Gastroesophageal sphincter (tissue), 4 donors: ENCODE measurements at regions not wholly inside any gene's neighbourhood (a gene's known extent, or its start where the extent isn't known, plus 50 kb on each side); places are given as distances from the start of the nearest gene placed in this dataset.
"Not testable (repeated sequence)": the region's sequence is repeated elsewhere in the genome, so short reads cannot be mapped to it uniquely, and the experiment has no call there.

ENCODE experiments used
- ATAC-seq: fragments of 150-250 bp; one replicate; pipeline ENCODE4 v1.9.1; 2016; ENCODE audit warnings: mild to moderate bottlenecking, moderate library complexity
- H3K27ac ChIP-seq, 4 donors: fragments of 200-600 bp; sonication (generic) in 3 of 4; 1 replicate in 3 of 4; 2 replicates in 1 of 4; pipeline ENCODE4 v1.5.1; 2016 to 2019
- H3K27me3 ChIP-seq: fragments of 200-600 bp; sonication (generic); one replicate; pipeline ENCODE4 v1.5.1; 2019
- H3K36me3 ChIP-seq, 2 donors: fragments of 200-600 bp; sonication (generic); one replicate each; pipeline ENCODE4 v1.5.1; 2019; ENCODE audit warnings: control low read depth in 1 of 2
- H3K4me1 ChIP-seq, 3 donors: fragments of 200-600 bp; sonication (generic); 1 replicate in 2 of 3; 2 replicates in 1 of 3; pipeline ENCODE4 v1.5.1; 2016 to 2019; ENCODE audit warnings: control low read depth in 2 of 3
- H3K4me3 ChIP-seq, 2 donors: fragments of 200-600 bp; sonication (generic); one replicate each; pipeline ENCODE4 v1.5.1; 2019; ENCODE audit warnings: mild to moderate bottlenecking in 1 of 2, moderate library complexity in 1 of 2
- H3K9me3 ChIP-seq, 3 donors: fragments of 200-600 bp; sonication (generic); one replicate each; pipeline ENCODE4 v1.5.1; 2017 to 2019; ENCODE audit warnings: control low read depth in 2 of 3
- CTCF ChIP-seq, 4 experiments: fragments of 200-600 bp in 2 of 4; fragments of 450-650 bp in 2 of 4; sonication (generic) in 1 of 4; IDR thresholded peaks; one replicate each; pipeline ENCODE4 v1.5.1; 2017 to 2019; ENCODE audit warnings: antibody characterized with exemption in 4 of 4, mild to moderate bottlenecking in 2 of 4, moderate library complexity in 2 of 4
- EP300 ChIP-seq: sonication (generic); formaldehyde crosslinking; IDR thresholded peaks from one replicate; pipeline ENCODE4 v1.6.1; 2017; ENCODE audit warnings: antibody characterized with exemption, mild to moderate bottlenecking
- POLR2A ChIP-seq, 2 donors: fragments of 450-650 bp; IDR thresholded peaks; one replicate each; pipeline ENCODE4 v1.6.1; 2017; ENCODE audit warnings: antibody characterized with exemption in 2 of 2, mild to moderate bottlenecking in 2 of 2, moderate library complexity in 1 of 2
- POLR2AphosphoS5 ChIP-seq: sonication (generic); formaldehyde crosslinking; IDR thresholded peaks from one replicate; pipeline ENCODE4 v1.6.1; 2017; ENCODE audit warnings: antibody characterized with exemption
- WGBS, 2 donors: methylation state at CpG; one replicate each; pipeline ENCODE4 v1.1.5; 2018; ENCODE audit warnings: low coverage in 1 of 2; 5-methylcytosine and 5-hydroxymethylcytosine counted together

GRCh38 chr3:27034255-27034654, 334.9 kb downstream of the NEK10 start:
- Histone ChIP-seq H3K4me3 (no peak overlapping the region), H3K27me3 (no peaks in the 10 kb centered on the region), H3K36me3 (no peaks in the 10 kb centered on the region), H3K27ac (no peak overlapping the region), H3K9me3 (no peaks in the 10 kb centered on the region), H3K4me1 (no peaks in the 10 kb centered on the region)
- TF ChIP-seq POLR2AphosphoS5 (no peak), POLR2A (IDR thresholded peaks at IDR 0.05) (no peak), EP300 (no peak), CTCF (IDR thresholded peaks at IDR 0.05) (no peak)
- no peak for ATAC-seq

- H3K4me3 ChIP-seq: no peak overlapping the region
- TF ChIP-seq POLR2AphosphoS5 (no peak), CTCF (IDR thresholded peaks at IDR 0.05) (no peak), EP300 (no peak), POLR2A (IDR thresholded peaks at IDR 0.05) (no peak)
- H3K4me1 ChIP-seq: no peaks in the 10 kb centered on the region
- no peaks in the 10 kb centered on the region for H3K9me3 ChIP-seq
- no peak for ATAC-seq
- H3K27me3 ChIP-seq: no peaks in the 10 kb centered on the region
- no peak overlapping the region for H3K27ac ChIP-seq
- H3K36me3 ChIP-seq: no peaks in the 10 kb centered on the region
Measured at GRCh38 chr3:27040674-27041073, 328.5 kb downstream of the NEK10 start.

GRCh38 chr3:27042541-27042940, 326.6 kb downstream of the NEK10 start:
- not testable (repeated sequence) for H3K36me3 ChIP-seq, H3K27me3 ChIP-seq, H3K4me1 ChIP-seq, H3K9me3 ChIP-seq, ATAC-seq, H3K27ac ChIP-seq, H3K4me3 ChIP-seq
- WGBS, 2 donors: 71 to 78% methylated on average over 2 of the region's 2 CpGs

- H3K4me1 ChIP-seq: no peaks in the 10 kb centered on the region
- TF ChIP-seq POLR2A (IDR thresholded peaks at IDR 0.05) (no peak), EP300 (no peak), CTCF (IDR thresholded peaks at IDR 0.05) (no peak), POLR2AphosphoS5 (no peak)
- H3K9me3 ChIP-seq: no peaks in the 10 kb centered on the region
- ATAC-seq: no peak
- 60 to 69% methylated on average over 4 to 5 of the region's 8 CpGs for whole genome bisulfite sequencing, 2 donors
- H3K36me3 ChIP-seq: no peaks in the 10 kb centered on the region
- no peak overlapping the region for H3K4me3 ChIP-seq
- H3K27ac ChIP-seq: no peak overlapping the region
- no peaks in the 10 kb centered on the region for H3K27me3 ChIP-seq
Measured at GRCh38 chr3:27043328-27043955, 325.7 kb downstream of the NEK10 start.

- no peaks in the 10 kb centered on the region for H3K36me3 ChIP-seq
- no peak overlapping the region for H3K4me3 ChIP-seq
- no peaks in the 10 kb centered on the region for H3K4me1 ChIP-seq
- no peaks in the 10 kb centered on the region for H3K27me3 ChIP-seq
- TF ChIP-seq POLR2A (IDR thresholded peaks at IDR 0.05): no peak
- no peak for TF ChIP-seq CTCF (IDR thresholded peaks at IDR 0.05)
- H3K27ac ChIP-seq: no peak overlapping the region
- H3K9me3 ChIP-seq: no peaks in the 10 kb centered on the region
- no peak for ATAC-seq
- 100% methylated on average over 1 to 2 of the region's 2 CpGs for WGBS, 2 donors
Measured at GRCh38 chr3:27044931-27045481, 324.2 kb downstream of the NEK10 start.
